PC-9 (cell line): ENCODE measurements at regions not wholly inside any gene's neighbourhood (a gene's known extent, or its start where the extent isn't known, plus 50 kb on each side); places are given as distances from the start of the nearest gene placed in this dataset.

Experiments
- EZH2 ChIP-seq: fragments of 200-600 bp; sonication (generic); IDR thresholded peaks from 2 replicates; pipeline ENCODE4 v1.8.0; 2017; ENCODE audit warnings: antibody characterized with exemption, low read depth
- TF ChIP-seq, protein P1 (sequence below): fragments of 200-600 bp; sonication (generic); conservative IDR thresholded peaks from 2 replicates; pipeline ENCODE4 v1.6.1; 2017; ENCODE audit warnings: mixed run types, antibody characterized with exemption, mild to moderate bottlenecking, moderate library complexity

DNA sequence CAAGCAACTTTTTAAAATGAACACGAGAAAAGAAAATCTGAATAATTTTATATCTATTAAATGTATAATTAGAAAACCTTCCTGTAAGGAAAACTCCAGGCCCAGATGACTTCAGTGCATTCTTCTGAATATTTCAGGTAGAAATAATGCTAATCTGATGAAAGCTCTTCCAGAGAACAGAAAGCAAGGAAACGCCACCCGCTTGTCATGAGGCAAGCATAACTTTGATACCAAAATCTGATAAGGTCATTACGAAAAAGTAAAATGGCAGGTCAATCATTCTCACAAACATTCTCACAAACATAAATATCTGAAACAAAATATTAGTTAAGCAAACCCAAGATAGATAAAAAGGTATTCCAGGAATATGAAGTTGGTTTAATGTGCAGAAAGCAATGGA, 60.6 kb upstream of the PCSK6 start:
- TF ChIP-seq, protein P1, sequence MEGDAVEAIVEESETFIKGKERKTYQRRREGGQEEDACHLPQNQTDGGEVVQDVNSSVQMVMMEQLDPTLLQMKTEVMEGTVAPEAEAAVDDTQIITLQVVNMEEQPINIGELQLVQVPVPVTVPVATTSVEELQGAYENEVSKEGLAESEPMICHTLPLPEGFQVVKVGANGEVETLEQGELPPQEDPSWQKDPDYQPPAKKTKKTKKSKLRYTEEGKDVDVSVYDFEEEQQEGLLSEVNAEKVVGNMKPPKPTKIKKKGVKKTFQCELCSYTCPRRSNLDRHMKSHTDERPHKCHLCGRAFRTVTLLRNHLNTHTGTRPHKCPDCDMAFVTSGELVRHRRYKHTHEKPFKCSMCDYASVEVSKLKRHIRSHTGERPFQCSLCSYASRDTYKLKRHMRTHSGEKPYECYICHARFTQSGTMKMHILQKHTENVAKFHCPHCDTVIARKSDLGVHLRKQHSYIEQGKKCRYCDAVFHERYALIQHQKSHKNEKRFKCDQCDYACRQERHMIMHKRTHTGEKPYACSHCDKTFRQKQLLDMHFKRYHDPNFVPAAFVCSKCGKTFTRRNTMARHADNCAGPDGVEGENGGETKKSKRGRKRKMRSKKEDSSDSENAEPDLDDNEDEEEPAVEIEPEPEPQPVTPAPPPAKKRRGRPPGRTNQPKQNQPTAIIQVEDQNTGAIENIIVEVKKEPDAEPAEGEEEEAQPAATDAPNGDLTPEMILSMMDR: no peak
- TF ChIP-seq EZH2: no peak
